Dermis microvascular lymphatic vessel endothelial cell (primary cell): ENCODE measurements at regions not wholly inside any gene's neighbourhood (a gene's known extent, or its start where the extent isn't known, plus 50 kb on each side); places are given as distances from the start of the nearest gene placed in this dataset.

Source experiments
- DNase-seq, 2 donors: peaks; one replicate each; pipeline versions ENCODE4 v3.0.0 to v3.0.0-alpha.2; 2010; ENCODE audit warnings: low read depth in 2 of 2

DNA sequence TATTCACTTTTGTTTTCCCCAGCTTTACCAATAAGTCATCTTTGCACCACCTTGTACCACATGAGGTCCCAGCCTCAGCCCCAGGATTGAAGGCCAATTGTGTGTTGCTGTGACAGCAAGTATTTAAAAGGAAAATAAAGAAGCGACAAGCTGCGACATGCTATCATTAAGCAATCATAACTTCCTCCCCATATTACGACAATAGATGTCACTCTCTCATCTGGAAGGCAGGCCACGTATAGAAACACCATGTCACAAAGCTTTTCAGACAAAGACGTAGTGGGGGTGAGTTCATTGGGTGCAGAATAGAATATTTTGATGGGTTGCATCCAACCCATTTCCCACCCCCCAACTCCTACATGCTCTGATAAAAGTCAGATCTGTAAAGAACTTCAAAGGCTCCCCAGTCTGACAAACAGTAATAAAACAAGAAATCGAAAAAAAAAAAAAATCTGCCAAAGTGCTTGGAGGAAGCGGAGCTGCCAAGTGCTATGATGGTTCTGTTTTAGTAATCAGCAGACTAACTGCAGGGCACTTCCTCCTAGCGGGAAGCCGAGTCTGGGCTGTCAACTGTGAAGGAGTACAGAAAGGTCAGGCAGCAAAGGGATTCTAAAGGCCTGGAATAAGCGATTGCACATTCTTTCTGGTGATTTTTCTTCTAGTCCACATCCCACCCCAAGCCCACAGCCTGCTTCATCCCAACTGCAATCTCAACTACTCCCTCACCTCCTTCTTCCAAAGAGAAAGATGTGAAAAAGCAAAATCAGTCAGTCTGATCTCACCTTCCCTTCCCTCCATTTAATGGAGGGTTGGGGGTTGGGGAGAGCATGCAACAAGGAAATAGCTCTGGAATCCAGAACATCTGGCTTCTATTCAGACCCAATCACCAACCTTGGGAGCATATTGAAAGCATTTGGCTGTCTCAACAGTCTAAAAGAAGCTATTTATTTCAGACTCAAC lies 131.4 kb upstream of the UBASH3B start:
- DNase-seq: no peak

- DNase-seq: no peak
Observed at GRCh38 chr11:122521626-122522025, 133.9 kb upstream of the UBASH3B start.

GRCh38 chr11:122517403-122518379 lies 137.8 kb upstream of the UBASH3B start:
- no peak for DNase-seq

GRCh38 chr11:122516686-122517085 lies 138.8 kb upstream of the UBASH3B start:
- no peak for DNase-seq

GRCh38 chr11:122513997-122514396 lies 141.5 kb upstream of the UBASH3B start:
- DNase-seq: no peak

DNA sequence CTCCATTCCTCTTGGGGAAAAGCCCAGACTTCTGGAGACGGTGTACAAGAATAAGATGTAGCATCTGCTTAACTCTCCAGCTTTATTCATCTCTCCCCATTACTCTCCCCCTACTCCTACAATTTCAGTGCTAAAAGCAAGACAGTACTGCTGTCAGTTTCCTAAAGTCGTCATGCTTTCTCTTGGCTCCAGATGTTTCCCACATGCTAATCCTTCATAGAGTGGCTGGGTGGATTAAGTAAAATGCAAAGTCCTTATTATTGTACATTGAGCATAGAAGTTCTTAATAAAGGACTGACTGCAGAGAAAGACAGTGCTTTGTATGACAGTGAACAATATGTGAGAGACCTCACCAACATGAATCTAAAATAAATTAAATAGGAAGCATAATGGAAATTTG lies 142.2 kb upstream of the UBASH3B start:
- no peak for DNase-seq

GRCh38 chr11:122512688-122513087 lies 142.8 kb upstream of the UBASH3B start:
- DNase-seq: no peak

DNA sequence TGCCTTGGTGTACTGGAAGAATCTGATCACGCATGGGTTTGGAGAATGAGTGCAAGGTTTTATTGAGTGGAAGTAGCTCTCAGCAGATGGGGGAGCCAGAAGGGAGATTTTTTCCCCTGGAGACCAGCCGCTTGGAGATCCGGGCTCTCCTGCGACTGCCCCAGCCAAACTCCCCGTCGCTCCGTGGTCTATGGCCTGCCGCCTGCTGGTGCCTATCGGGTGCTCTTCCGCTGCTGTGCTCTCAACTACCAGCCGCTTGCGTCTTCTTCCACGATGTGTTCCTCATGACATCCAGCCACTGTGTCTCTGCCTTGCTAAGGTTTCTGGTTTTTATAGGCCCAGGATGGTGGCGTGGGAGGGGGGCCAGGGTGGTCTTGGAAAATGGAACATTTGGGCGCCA lies 145.6 kb upstream of the UBASH3B start:
- DNase-seq: no peak

DNA sequence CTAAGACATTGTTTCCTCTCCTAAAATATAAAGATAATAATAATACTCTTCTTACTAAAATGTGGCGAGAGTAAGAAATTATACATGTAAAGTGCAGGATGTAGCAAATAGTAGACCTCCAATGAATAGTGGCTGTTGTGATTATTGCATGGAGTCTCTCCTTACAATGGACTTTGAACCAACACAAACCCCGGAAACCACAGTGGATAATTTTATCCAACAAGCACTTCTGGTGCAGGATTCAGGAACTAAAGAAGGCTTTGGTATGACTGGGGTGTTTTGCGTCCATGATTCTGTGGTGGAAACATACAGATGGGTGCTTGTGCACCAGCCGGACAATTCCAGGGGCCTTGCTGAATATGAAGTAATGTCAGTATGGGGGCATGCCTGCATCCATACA lies 146.4 kb upstream of the UBASH3B start:
- DNase-seq: no peak

DNA sequence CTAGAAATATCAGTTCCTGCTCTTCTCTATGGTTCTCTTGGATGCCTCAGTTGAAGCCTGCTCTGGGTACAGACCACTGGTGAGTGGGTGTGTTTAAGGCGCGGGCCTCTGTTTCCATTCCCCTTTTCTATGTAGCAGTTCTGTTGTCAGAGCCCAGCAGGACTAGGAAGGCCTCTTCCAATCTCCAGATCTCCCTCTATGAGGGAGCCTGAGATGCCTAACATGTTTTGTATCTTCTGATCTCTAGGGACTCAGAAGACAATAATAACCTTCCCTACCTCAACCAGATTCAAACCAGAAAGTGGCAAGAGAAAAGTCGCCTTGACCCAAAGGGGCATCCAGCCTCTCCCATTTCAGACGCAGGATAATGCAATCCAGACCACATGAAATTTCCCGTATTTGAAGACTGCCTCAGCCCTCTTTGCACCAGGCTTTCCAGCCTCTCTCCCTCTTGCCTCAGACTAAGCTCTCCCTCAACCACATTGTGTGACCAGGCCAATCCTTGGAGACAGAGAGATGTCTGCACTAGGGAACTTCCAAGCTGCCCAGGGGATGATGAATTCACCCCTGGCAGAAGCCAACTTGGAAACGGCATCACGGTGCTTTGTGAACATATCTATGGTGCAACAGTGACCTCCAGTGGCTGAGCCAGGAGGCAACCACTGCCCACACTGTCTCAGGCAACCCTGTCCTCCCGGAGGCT lies 150.1 kb upstream of the UBASH3B start:
- peak; percentile 48 to 75 for DNase-seq

DNA sequence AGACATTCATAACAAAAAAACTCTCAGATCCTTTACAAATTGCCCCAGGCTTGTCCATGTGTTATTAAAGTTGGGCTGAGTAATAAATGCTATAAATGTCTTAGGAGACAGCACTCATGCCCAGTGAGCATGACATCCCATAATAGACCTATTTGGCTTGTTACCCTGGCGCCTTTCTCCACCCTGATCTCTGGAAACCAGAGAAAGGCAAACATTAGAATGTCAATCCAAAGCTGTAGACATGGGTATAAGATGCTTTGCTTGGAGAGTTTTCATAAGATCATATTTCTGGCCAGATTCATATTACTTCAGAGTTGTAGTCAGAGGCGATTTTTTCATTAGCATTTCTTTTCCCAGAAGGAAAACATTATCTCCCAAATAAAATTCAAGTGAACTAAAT lies 161.3 kb upstream of the UBASH3B start:
- no peak for DNase-seq

- DNase-seq: peak in 1 of 2 donors; percentile 89
Observed at GRCh38 chr11:122491509-122491908, 164.0 kb upstream of the UBASH3B start.

- no peak for DNase-seq
Observed at GRCh38 chr11:122488892-122489706, 166.4 kb upstream of the UBASH3B start.

DNA sequence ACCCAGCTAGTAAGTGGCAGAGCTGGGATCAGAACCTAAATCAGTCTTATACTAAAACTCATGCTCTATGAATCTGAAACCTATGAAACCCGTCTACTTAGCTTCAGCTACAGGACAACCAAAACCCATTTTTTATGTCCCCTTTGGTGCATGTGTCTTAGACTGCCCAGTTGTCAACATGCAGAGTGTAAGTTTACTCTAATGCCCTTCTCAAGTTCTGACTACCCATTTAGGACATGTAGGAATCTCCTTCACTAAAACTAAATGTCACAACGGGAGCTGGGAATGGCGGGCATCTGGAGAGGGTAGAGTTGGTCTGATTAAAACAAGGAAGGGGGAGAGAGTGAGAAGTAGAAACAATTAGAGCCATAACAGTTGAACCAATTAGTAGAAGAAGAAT lies 167.9 kb upstream of the UBASH3B start:
- DNase-seq: no peak

GRCh38 chr11:122486793-122487495 lies 168.6 kb upstream of the UBASH3B start:
- peak in 1 of 2 donors; percentile 40 for DNase-seq

DNA sequence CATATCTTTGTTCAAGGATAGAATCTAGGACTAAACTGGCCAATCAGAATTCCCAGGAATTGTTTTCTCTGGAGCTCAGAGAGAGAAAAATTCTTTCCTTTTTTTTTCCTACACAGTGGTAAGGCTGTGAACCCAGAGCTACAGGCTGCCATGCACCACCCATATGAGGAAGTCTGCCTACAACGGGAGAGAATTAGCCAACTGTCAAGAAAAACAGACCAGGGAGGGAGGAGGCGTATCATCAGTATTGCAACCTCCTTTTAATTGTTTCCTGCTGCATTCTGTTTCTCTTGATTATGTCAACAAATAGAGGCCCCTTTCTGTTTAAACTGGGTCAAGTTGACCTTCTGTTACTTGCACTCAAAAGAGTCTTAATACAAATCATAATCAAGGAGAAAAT lies 176.5 kb upstream of the UBASH3B start:
- no peak for DNase-seq

- DNase-seq: no peak
Observed at GRCh38 chr11:122468965-122469364, 186.6 kb upstream of the UBASH3B start.

GRCh38 chr11:122463530-122463929 lies 192.0 kb upstream of the UBASH3B start:
- DNase-seq: no peak

- no peak for DNase-seq
Observed at GRCh38 chr11:122459064-122459463, 196.5 kb upstream of the UBASH3B start.

- no peak for DNase-seq
Observed at GRCh38 chr11:122453586-122453985, 201.9 kb upstream of the UBASH3B start.
